Glutamatergic neuron (in vitro differentiated cells): ENCODE measurements at regions not wholly inside any gene's neighbourhood (a gene's known extent, or its start where the extent isn't known, plus 50 kb on each side); places are given as distances from the start of the nearest gene placed in this dataset.
"Not testable (repeated sequence)": the region's sequence is repeated elsewhere in the genome, so short reads cannot be mapped to it uniquely, and the experiment has no call there.

ENCODE experiments used
- DNase-seq: peaks from one replicate; pipeline ENCODE4 v3.0.0; 2022
- H3K27ac Mint-ChIP-seq: one replicate; pipeline ENCODE4 v1.8.0; 2020; ENCODE audit warnings: mild to moderate bottlenecking, mixed read lengths, inconsistent platforms; ENCODE audit not compliant: unreplicated experiment
- H3K27me3 Mint-ChIP-seq: one replicate; pipeline ENCODE4 v1.8.0; 2020; ENCODE audit warnings: mild to moderate bottlenecking, moderate library complexity, mixed read lengths, inconsistent platforms; ENCODE audit not compliant: unreplicated experiment
- H3K36me3 Mint-ChIP-seq: one replicate; pipeline ENCODE4 v1.8.0; 2020; ENCODE audit warnings: mild to moderate bottlenecking, mixed read lengths, inconsistent platforms; ENCODE audit not compliant: unreplicated experiment
- H3K4me1 Mint-ChIP-seq: one replicate; pipeline ENCODE4 v1.8.0; 2020; ENCODE audit warnings: mild to moderate bottlenecking, low read depth, mixed read lengths, inconsistent platforms; ENCODE audit not compliant: unreplicated experiment
- H3K4me3 Mint-ChIP-seq: one replicate; pipeline ENCODE4 v1.8.0; 2020; ENCODE audit warnings: mild to moderate bottlenecking, mixed read lengths, inconsistent platforms; ENCODE audit not compliant: unreplicated experiment
- H3K9me3 Mint-ChIP-seq: one replicate; pipeline ENCODE4 v1.8.0; 2020; ENCODE audit warnings: mild to moderate bottlenecking, moderate library complexity, mixed read lengths, inconsistent platforms; ENCODE audit not compliant: unreplicated experiment
- TF ChIP-seq, protein P1 (sequence below): fragments of 200-600 bp; sonication (generic); IDR thresholded peaks from one replicate; pipeline ENCODE4 v1.5.0; 2021; ENCODE audit not compliant: partially characterized antibody, unreplicated experiment

DNA sequence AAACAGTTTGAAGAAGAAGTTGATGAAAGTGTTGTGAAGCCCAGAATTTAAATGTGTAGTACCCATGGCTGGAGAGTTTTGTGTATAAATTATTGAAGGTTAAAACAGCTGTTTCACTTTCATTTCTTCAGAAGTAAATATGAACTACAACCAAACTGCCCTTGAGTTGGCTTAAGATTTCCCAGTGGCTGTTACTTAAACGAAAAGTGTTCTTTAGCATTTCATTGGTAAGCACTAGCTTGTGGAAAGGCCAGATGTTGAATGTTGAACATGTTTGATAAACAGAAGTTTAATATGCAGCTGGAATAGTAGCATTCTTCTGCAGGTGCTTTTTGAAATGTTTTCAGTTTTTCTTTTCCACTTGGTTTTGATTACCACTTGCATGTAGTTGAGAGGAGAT, 83.2 kb upstream of the TNRC6B start:
- H3K9me3 Mint-ChIP-seq: no peaks in the 10 kb centered on the region
- no peaks in the 10 kb centered on the region for H3K4me1 Mint-ChIP-seq
- H3K36me3 Mint-ChIP-seq: no peaks in the 10 kb centered on the region
- no peak for DNase-seq
- H3K27ac Mint-ChIP-seq: no peak overlapping the region
- H3K4me3 Mint-ChIP-seq: no peak overlapping the region
- no peaks in the 10 kb centered on the region for H3K27me3 Mint-ChIP-seq
- TF ChIP-seq, protein P1, sequence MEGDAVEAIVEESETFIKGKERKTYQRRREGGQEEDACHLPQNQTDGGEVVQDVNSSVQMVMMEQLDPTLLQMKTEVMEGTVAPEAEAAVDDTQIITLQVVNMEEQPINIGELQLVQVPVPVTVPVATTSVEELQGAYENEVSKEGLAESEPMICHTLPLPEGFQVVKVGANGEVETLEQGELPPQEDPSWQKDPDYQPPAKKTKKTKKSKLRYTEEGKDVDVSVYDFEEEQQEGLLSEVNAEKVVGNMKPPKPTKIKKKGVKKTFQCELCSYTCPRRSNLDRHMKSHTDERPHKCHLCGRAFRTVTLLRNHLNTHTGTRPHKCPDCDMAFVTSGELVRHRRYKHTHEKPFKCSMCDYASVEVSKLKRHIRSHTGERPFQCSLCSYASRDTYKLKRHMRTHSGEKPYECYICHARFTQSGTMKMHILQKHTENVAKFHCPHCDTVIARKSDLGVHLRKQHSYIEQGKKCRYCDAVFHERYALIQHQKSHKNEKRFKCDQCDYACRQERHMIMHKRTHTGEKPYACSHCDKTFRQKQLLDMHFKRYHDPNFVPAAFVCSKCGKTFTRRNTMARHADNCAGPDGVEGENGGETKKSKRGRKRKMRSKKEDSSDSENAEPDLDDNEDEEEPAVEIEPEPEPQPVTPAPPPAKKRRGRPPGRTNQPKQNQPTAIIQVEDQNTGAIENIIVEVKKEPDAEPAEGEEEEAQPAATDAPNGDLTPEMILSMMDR: no peak

DNA sequence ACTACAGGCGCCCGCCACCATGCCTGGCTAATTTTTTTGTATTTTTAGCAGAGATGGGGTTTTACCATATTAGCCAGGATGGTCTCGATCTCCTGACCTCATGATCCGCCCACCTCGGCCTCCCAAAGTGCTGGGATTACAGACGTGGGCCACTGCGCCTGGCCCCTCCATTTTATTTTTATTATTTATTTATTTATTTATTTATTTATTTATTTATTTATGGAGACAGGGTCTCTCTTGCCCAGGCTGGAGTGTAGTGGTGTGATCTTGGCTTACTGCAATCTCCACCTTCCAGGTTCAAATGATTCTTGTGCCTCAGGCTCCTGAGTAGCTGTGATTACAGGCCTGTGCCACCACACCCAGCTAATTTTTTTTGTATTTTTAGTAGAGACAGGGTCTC, 77.8 kb upstream of the TNRC6B start:
- not testable (repeated sequence) for H3K4me3 Mint-ChIP-seq, H3K27me3 Mint-ChIP-seq, DNase-seq, H3K4me1 Mint-ChIP-seq, H3K27ac Mint-ChIP-seq, H3K9me3 Mint-ChIP-seq, H3K36me3 Mint-ChIP-seq

DNA sequence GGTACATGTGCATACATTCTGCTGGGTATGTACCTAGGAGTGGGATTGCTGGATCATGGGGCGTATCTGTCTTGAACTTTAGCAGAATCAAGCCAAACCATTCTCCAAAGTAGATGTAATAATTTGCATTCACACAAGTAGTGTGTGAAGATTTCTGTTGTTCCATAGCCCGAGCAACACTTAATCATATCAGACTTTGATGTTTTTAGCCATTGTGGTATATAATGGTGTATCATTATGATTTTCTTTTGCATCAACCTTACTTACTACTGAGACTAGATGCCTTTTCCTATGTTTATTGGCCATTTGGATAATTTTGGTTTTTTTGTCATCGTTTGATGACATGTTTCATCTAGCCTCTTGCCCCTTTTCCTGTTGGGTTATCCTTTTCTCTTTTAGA, 72.0 kb upstream of the TNRC6B start:
- no peak overlapping the region for H3K4me3 Mint-ChIP-seq
- no peaks in the 10 kb centered on the region for H3K9me3 Mint-ChIP-seq
- no peaks in the 10 kb centered on the region for H3K27me3 Mint-ChIP-seq
- no peaks in the 10 kb centered on the region for H3K36me3 Mint-ChIP-seq
- TF ChIP-seq, protein P1: no peak
- H3K4me1 Mint-ChIP-seq: peaks cover 2% of the 10 kb centered on the region
- no peak overlapping the region for H3K27ac Mint-ChIP-seq
- no peak for DNase-seq

DNA sequence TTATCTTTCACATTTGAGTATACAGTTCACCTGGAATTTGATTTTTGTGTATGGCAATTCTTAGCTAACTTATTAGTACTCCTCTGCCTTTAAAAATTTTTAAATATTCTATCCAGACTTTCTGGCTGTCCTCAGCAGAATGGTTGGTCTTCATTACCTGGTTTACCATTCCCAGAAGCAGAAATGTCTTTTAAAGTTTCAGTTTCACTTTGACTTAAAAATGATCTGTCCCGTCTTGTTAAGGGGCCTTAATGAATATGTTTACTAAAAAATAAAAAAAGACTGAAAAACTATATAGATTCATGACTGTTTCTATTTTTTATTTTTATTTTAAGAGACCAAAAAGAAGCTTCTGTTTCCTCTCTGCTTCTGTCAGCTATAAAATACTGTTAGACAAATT, 70.5 kb upstream of the TNRC6B start:
- no peak overlapping the region for H3K4me3 Mint-ChIP-seq
- H3K9me3 Mint-ChIP-seq: no peaks in the 10 kb centered on the region
- H3K4me1 Mint-ChIP-seq: peaks cover 2% of the 10 kb centered on the region
- DNase-seq: no peak
- no peaks in the 10 kb centered on the region for H3K27me3 Mint-ChIP-seq
- no peaks in the 10 kb centered on the region for H3K36me3 Mint-ChIP-seq
- no peak overlapping the region for H3K27ac Mint-ChIP-seq
- TF ChIP-seq, protein P1: no peak

DNA sequence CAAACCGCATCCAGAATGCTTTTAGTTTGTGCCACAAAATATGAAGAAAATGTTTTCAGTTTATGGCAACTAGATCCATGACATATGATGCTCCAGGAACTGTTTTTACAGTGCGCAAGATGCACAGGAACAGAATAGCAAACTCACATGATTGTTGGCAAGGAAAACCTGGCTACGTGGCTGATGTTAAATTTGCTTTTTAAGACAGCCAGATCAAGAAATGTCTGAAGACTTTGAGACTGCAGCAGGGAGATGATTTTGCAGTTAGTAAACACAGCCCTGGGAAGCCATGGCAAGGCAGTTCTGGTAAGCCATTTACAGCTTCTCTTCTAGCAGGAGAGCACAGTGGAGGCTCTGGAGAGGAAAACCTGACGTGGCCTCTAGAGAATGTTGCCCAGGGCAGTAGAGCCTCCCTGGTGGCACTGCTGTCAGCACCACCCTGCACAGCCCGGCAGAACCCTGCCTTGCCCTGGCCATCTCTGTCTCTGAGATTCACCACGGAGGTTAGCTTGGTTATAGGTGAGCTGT, 69.8 kb upstream of the TNRC6B start:
- Mint-ChIP-seq H3K4me3 (no peak overlapping the region), H3K27me3 (no peaks in the 10 kb centered on the region), H3K36me3 (no peaks in the 10 kb centered on the region), H3K9me3 (no peaks in the 10 kb centered on the region), H3K27ac (no peak overlapping the region), H3K4me1 (peaks cover 2% of the 10 kb centered on the region)
- TF ChIP-seq, protein P1: no peak
- DNase-seq: no peak

DNA sequence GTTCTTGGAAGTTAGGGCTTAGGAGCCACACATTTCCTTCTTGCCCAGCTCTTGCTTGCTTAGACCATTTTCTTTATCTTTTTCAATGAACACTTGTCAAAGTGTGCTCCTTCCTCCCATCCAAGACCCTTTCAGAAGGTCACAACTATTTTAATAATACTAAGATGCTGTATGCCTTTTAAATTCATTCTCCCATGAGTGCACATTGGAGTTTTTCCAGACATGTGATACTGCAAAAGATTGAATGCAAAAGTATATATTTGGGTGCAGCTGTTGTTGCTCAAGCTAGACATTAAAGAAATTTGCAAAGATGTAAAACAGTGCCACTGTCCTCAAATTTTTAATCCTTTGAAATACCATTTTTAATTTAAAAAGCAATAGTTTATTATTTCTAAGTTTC, 69.3 kb upstream of the TNRC6B start:
- H3K4me1 Mint-ChIP-seq: peaks cover 2% of the 10 kb centered on the region
- no peak overlapping the region for H3K27ac Mint-ChIP-seq
- TF ChIP-seq, protein P1: no peak
- no peak for DNase-seq
- H3K27me3 Mint-ChIP-seq: no peaks in the 10 kb centered on the region
- H3K36me3 Mint-ChIP-seq: no peaks in the 10 kb centered on the region
- H3K4me3 Mint-ChIP-seq: no peak overlapping the region
- no peaks in the 10 kb centered on the region for H3K9me3 Mint-ChIP-seq

DNA sequence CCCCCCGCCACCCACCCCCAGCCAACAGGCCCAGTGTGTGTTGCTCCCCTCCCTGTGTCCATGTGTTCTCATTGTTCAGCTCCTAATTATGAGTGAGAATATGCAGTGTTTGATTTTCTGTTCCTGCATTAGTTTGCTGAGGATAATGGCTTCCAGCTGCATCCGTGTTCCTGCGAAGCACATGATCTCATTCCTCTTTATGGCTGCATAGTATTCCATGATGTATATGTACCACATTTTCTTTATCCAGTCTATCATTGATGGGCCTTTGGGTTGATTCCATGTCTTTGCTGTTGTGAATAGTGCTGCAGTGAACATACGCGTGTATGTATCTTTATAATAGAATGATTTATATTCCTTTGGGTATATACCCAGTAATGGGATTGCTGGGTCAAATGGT, 68.8 kb upstream of the TNRC6B start:
- not testable (repeated sequence) for H3K4me1 Mint-ChIP-seq, DNase-seq, H3K9me3 Mint-ChIP-seq, H3K4me3 Mint-ChIP-seq, H3K27ac Mint-ChIP-seq, H3K27me3 Mint-ChIP-seq, H3K36me3 Mint-ChIP-seq
